ENCODE measurements at regions not wholly inside any gene's neighbourhood (a gene's known extent, or its start where the extent isn't known, plus 50 kb on each side); places are given as distances from the start of the nearest gene placed in this dataset.

GRCh38 chr5:68966596-68966995 is 127.2 kb upstream of the SLC30A5 start:
- no peaks in the 10 kb centered on the region for H3K36me3 ChIP-seq
- H3K4me3 ChIP-seq (ENCODE audit: low read depth, low read length): no peak overlapping the region
- H3K9me3 ChIP-seq (ENCODE audit: severe bottlenecking): no peaks in the 10 kb centered on the region
- no peaks in the 10 kb centered on the region for H3K27me3 ChIP-seq (ENCODE audit: insufficient read depth, low read depth, severe bottlenecking)
- H3K27ac ChIP-seq: no peak overlapping the region
- no peak for TF ChIP-seq CTCF (IDR thresholded peaks at IDR 0.05; ENCODE audit: low read depth, low read length)
- DNase-seq: no peak

GRCh38 chr5:68968429-68968828 is 125.4 kb upstream of the SLC30A5 start:
- Histone ChIP-seq H3K4me3 (ENCODE audit: low read depth, low read length) (no peak overlapping the region), H3K9me3 (ENCODE audit: severe bottlenecking) (no peaks in the 10 kb centered on the region), H3K27me3 (ENCODE audit: insufficient read depth, low read depth, severe bottlenecking) (no peaks in the 10 kb centered on the region), H3K27ac (no peak overlapping the region), H3K36me3 (no peaks in the 10 kb centered on the region)
- DNase-seq: no peak
- TF ChIP-seq CTCF (IDR thresholded peaks at IDR 0.05; ENCODE audit: low read depth, low read length): no peak

- TF ChIP-seq CTCF (IDR thresholded peaks at IDR 0.05; ENCODE audit: low read depth, low read length): no peak
- DNase-seq: no peak
- Histone ChIP-seq H3K4me3 (ENCODE audit: low read depth, low read length) (no peak overlapping the region), H3K27me3 (ENCODE audit: insufficient read depth, low read depth, severe bottlenecking) (no peaks in the 10 kb centered on the region), H3K36me3 (no peaks in the 10 kb centered on the region), H3K9me3 (ENCODE audit: severe bottlenecking) (no peaks in the 10 kb centered on the region), H3K27ac (no peak overlapping the region)
Observed at GRCh38 chr5:68970617-68971016, 123.2 kb upstream of the SLC30A5 start.

GRCh38 chr5:68973696-68974095 is 120.1 kb upstream of the SLC30A5 start:
- DNase-seq: no peak
- Histone ChIP-seq H3K9me3 (ENCODE audit: severe bottlenecking) (no peaks in the 10 kb centered on the region), H3K4me3 (ENCODE audit: low read depth, low read length) (no peak overlapping the region), H3K36me3 (no peaks in the 10 kb centered on the region), H3K27ac (no peak overlapping the region), H3K27me3 (ENCODE audit: insufficient read depth, low read depth, severe bottlenecking) (no peaks in the 10 kb centered on the region)
- no peak for TF ChIP-seq CTCF (IDR thresholded peaks at IDR 0.05; ENCODE audit: low read depth, low read length)

GRCh38 chr5:68983043-68983442 is 110.8 kb upstream of the SLC30A5 start:
- no peak for DNase-seq
- no peak overlapping the region for H3K27ac ChIP-seq
- no peaks in the 10 kb centered on the region for H3K27me3 ChIP-seq (ENCODE audit: insufficient read depth, low read depth, severe bottlenecking)
- H3K9me3 ChIP-seq (ENCODE audit: severe bottlenecking): no peaks in the 10 kb centered on the region
- H3K4me3 ChIP-seq (ENCODE audit: low read depth, low read length): no peak overlapping the region
- no peak for TF ChIP-seq CTCF (IDR thresholded peaks at IDR 0.05; ENCODE audit: low read depth, low read length)
- H3K36me3 ChIP-seq: no peaks in the 10 kb centered on the region

- no peak for TF ChIP-seq CTCF (IDR thresholded peaks at IDR 0.05; ENCODE audit: low read depth, low read length)
- no peak overlapping the region for H3K4me3 ChIP-seq (ENCODE audit: low read depth, low read length)
- H3K27ac ChIP-seq: no peak overlapping the region
- H3K36me3 ChIP-seq: no peaks in the 10 kb centered on the region
- H3K27me3 ChIP-seq (ENCODE audit: insufficient read depth, low read depth, severe bottlenecking): no peaks in the 10 kb centered on the region
- no peaks in the 10 kb centered on the region for H3K9me3 ChIP-seq (ENCODE audit: severe bottlenecking)
- no peak for DNase-seq
Observed at GRCh38 chr5:68983959-68984358, 109.9 kb upstream of the SLC30A5 start.
